Epithelial cell of proximal tubule (primary cell): ENCODE measurements at regions not wholly inside any gene's neighbourhood (a gene's known extent, or its start where the extent isn't known, plus 50 kb on each side); places are given as distances from the start of the nearest gene placed in this dataset.

ENCODE experiments used
- DNase-seq: peaks from one replicate; pipeline ENCODE4 v3.0.0-alpha.2; 2011; ENCODE audit warnings: low read depth
- H3K4me3 ChIP-seq: 2 replicates; pipeline ENCODE4 v1.5.1; 2011; ENCODE audit warnings: low read depth, mild to moderate bottlenecking, low read length
- TF ChIP-seq, protein P1 (sequence below): conservative IDR thresholded peaks from 2 replicates; pipeline ENCODE4 v1.5.1; 2012; ENCODE audit warnings: low read depth, mild to moderate bottlenecking, low read length

DNA sequence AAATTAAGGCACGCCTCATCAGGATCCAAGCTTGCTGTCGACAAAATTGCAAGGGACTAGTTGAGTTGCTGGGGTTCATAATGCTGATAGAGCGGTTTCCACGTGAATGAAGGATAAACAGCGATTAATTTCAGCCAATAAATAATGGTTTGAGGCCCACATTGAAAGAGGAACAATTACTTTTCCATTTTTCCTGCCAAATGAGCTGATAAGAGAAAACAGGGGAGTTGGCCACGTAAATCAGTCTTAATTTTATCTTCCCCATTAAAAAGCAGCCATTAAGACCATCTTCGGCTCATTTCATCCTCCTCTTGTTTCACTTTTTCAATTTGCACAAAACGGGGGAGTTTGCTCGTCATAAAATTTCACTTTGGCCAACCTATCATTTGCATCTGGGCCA lies 235.5 kb upstream of the RRP15 start:
- TF ChIP-seq, protein P1, sequence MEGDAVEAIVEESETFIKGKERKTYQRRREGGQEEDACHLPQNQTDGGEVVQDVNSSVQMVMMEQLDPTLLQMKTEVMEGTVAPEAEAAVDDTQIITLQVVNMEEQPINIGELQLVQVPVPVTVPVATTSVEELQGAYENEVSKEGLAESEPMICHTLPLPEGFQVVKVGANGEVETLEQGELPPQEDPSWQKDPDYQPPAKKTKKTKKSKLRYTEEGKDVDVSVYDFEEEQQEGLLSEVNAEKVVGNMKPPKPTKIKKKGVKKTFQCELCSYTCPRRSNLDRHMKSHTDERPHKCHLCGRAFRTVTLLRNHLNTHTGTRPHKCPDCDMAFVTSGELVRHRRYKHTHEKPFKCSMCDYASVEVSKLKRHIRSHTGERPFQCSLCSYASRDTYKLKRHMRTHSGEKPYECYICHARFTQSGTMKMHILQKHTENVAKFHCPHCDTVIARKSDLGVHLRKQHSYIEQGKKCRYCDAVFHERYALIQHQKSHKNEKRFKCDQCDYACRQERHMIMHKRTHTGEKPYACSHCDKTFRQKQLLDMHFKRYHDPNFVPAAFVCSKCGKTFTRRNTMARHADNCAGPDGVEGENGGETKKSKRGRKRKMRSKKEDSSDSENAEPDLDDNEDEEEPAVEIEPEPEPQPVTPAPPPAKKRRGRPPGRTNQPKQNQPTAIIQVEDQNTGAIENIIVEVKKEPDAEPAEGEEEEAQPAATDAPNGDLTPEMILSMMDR, result no peak
- DNase-seq, result no peak
- H3K4me3 ChIP-seq, result no peak overlapping the region

DNA sequence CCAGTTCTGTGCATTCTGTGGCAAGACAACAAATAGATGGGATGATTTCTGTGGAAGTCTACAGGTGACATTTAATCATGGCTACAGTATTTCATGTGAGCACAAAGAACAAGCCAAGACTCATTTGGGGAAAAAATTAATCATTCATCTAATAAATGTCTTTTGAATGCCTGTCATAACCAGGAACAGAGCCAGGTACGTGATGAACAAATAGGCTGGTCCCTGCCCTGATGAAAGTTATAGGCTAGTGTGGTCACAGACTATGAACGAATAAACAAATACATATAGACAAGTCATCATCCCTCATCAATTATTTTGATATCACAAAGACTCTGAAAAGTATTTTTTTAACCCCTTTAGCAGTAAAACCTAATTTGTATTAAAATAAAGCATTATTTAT lies 226.4 kb upstream of the RRP15 start:
- TF ChIP-seq, protein P1, result no peak
- H3K4me3 ChIP-seq, result no peak overlapping the region
- no peak for DNase-seq

DNA sequence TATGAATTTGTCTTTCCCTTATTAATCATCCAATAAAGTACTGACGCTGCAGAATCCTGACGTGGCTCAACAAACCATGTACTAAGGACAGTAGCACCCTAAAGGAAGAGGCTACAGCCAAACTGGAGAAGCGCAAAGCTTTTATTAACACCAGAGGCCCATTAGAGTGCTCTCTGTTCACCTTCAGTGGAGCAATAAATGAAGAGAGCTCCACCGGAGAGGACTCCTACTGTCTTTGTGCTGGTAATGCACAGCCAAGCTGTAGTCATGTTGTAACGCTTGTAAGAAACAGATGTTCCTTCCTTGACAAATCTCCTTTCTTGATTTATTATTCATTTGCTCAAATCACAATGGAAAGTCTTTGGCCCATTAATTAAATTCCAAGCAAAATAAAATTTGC lies 220.7 kb upstream of the RRP15 start:
- no peak for DNase-seq
- H3K4me3 ChIP-seq, result no peak overlapping the region
- TF ChIP-seq, protein P1, result no peak

DNA sequence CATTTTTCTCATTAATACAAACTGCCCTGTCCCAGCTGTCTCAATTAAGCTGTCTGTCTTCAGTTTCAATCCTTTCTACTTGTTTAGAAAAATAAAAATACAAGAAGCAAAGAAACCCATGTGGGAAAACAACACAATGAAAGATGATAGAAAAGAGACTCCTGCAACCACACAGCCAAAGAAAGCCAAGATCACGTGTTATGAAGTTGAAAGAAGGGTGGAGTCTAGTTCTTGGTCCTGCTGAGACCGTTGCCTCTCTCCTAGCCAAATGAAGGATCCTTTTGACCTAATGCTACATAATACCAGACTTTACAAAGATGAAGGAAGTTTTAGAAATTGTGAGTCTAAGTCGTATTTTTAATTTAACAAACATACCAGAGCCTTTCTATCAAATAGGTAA lies 218.8 kb upstream of the RRP15 start:
- TF ChIP-seq, protein P1, result no peak
- H3K4me3 ChIP-seq, result no peak overlapping the region
- no peak for DNase-seq

DNA sequence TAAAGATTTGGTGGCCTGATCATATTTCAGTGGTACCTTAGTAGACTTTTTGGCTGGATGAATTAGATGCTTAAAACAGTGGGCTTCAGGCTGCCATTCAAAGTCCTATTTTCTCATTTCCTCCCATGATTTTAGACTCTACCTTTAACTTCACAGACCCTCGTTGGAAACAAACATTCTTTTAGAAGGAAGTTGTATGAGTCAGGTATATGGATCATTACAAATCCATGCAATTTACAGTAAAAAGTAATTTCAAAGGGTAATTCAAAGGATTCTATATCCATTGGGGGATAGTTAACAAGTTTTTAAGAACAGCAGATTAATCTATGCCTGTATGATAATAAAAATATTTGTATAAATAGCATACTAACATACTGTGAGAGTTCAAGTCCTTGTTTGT lies 216.9 kb upstream of the RRP15 start:
- TF ChIP-seq, protein P1, result no peak
- no peak for DNase-seq
- no peak overlapping the region for H3K4me3 ChIP-seq

DNA sequence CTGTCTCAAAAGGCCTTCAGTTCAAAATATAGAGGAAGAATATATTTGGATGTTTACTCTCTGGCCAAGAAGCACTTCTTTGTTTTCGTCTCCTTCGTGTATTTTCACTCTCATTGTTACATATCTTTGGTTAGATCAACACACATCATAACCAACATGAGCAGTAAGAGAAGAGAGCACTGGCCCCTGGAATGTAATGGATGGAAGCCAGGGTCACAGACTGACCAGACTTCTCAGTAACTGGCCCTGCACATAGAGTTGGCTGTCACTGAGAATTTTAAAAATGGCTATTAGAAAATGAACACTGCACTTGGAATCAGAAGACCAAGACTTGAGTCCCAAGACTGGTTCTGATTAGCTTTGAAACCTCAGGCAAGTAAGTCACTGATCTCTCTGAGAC lies 215.9 kb upstream of the RRP15 start:
- DNase-seq, result no peak
- H3K4me3 ChIP-seq, result no peak overlapping the region
- TF ChIP-seq, protein P1, result no peak

DNA sequence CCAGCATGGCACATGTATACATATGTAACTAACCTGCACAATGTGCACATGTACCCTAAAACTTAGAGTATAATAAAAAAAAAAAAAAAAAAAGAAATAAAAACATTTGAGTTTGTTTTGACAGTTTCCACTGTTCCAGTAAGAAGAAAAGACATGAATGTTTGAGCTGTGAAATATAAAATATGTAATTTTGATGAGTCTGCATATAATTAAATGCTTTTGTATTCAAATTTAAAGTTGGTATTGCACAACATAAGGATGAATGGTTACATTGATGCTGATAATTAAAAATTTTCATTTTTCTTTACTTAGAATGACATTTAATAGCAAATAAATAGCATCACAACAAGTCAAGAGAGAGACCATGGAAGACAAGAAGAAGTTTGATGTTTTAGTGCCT lies 212.0 kb upstream of the RRP15 start:
- TF ChIP-seq, protein P1, result no peak
- no peak overlapping the region for H3K4me3 ChIP-seq
- DNase-seq, result no peak
